NOMO-1 treated with DMSO at 0.1 percent for 48 hours (cell line): ENCODE measurements at regions not wholly inside any gene's neighbourhood (a gene's known extent, or its start where the extent isn't known, plus 50 kb on each side); places are given as distances from the start of the nearest gene placed in this dataset.
"Not testable (repeated sequence)": the region's sequence is repeated elsewhere in the genome, so short reads cannot be mapped to it uniquely, and the experiment has no call there.

Source experiments
- DNase-seq: peaks from one replicate; lab custom pipeline; 2025; ENCODE audit not compliant: unreplicated experiment; lab: John Stamatoyannopoulos, UW

GRCh38 chr13:44713788-44714469 lies 137.8 kb upstream of the TSC22D1 start:
- DNase-seq = no peak

DNA sequence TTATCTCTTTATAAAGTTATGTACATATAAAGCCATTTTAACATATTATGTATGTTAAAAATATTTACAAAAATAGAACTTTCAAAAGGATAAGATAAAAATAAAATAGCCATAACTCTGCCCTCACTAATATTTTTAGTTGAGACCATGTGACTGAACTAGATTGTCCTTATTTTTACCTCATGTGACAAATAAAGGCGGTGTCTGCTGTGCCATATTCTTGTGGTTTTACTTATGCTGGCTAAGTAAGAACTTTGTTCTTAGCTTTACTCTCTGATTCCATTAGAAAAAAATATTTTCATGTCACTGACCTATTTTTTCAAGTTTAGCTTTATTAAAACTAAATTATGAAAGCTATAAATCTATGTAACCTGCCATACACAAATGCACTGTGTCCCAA lies 135.6 kb upstream of the TSC22D1 start:
- no peak for DNase-seq

DNA sequence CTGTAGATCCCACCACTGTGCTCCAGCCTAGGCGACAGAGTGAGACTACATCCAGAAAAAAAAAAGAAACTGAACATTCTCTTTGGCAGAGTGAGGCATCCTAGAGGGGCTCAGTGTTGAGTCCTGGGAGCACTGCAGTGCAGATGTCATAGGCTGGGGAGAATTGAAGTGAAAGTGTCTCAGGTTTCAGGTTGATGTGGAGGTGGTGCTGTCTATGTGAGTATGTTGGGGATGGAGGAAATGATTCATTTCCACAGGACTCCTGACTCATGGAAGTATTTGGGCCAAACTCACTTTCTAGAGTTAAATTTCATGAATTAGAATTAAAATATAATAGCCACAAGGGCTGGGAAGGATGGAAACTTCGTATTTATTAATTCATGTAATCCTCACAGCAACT lies 134.4 kb upstream of the TSC22D1 start:
- no peak for DNase-seq

DNA sequence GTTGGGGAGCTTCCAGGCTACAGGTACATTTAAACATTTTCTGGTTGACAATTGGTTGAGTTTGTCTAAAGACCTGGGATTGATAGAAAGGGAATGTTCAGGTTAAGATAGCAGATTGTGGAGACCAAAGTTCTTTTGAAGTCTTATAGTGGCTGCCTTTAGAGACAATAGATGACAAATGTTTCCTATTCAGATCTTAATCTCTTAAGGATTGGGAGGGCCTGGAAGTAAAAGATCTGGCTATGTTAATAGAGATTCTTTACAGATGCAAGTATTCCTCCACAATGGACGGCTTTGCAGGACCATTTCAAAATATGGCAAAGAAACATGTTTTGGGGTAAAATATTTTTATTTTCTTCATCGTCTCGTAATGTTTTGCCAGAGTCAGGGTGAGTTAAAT lies 128.7 kb upstream of the TSC22D1 start:
- DNase-seq = not testable (repeated sequence)

DNA sequence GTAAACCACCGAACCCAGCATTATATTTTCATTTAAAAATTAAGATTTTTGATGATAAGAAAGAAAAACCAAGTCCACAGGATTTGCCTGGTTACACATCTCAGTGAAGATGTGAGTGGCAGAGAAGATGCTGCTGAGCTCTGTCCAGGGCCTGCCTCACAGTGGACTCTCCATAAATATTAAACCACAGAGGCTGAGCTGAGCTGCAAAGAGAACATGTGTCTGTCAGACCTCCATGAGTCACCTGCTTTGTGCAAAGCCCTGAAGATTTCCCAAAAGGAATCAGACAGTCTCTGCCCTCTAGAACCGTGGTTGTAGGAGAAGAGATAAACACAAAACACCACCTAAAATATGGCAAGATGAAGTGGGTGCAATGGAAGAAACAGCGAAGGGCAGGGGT lies 127.2 kb upstream of the TSC22D1 start:
- DNase-seq = no peak

DNA sequence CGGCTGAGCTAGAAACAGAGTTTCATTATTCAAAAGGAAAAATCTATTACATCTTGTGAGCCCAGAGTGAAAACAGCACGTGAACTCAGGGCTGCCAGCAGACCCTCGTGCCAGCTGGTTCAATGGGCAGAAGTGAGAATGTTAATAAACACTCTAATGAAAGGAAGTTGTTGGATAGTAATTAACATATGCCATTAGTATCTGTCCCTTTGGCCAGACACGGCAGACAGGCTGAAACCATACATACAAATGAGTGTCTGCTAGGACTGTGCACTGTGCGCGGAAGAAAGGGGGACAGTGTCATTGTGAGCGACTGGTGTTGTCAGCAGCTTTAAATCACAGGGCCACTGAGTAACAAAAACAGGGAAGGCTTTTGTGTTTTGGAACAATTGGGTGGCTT lies 121.9 kb upstream of the TSC22D1 start:
- no peak for DNase-seq

DNA sequence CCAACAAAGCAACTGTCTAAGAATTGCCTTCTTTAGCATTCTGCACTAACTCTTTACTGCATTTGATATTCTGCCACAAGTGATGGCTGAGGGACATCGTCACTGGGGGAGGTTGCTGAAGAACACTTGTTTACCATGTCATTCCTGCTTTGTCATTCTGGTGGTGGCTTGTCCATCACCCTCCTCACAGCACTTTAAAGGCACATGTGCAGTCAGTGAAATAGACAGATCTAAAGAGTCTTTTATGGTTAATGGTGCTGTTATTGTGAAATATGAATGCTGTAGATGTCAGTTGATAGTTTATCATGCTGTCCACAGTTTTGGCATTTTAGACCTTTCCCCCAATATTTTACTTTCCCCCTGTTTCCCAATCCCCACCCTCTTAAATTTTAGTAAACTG lies 120.9 kb upstream of the TSC22D1 start:
- no peak for DNase-seq

GRCh38 chr13:44695520-44695919 lies 119.4 kb upstream of the TSC22D1 start:
- DNase-seq = no peak

- no peak for DNase-seq
Measured at GRCh38 chr13:44694842-44695241, 118.7 kb upstream of the TSC22D1 start.

DNA sequence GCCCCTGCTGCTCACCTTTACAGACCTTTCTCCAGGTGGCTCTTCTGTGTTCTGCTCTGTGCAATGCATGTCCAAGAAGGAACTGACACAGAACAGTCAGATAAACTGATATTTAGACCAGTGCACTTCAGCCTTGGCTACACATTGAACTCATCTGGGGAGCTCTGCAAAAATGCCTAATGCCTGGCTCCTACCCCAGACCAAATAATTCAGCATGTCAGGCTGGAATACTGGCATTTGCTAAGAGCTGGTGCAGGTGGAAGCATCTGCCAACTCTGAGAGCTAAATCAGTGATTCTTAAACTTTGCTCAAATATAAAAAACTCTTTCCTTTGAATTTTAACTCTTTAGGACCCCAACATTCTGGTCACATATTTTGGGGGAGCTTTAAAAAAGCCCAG lies 118.2 kb upstream of the TSC22D1 start:
- DNase-seq = no peak

DNA sequence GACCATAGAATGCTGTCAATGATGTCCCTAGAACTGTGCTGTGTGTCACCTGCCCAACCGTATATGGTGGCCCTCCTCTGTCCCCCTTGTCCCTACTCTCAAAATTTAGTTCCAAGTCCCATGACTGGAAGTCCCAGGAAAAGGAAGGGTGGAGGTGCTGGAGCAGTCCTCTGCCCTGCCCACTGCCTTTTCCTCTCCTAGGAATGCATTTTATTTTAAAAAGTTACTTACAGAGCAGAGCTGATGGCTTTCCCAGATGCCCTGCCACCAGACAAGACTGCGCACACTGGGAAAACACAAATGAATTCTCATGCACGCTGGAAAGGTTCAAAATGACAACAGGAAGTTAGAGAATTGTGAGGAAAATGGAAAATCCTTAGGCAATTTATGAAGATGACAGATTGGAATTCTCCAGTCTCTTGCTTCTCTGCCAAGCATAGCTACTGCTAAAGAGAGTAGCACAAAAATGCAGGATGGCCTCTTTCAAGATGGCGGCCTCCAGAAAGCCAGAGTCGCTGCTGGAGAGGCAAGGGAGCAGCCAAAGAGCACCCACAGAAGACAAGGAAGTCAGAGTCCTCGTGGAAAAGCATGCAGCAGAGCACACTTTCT lies 117.1 kb upstream of the TSC22D1 start:
- DNase-seq = no peak

- DNase-seq = no peak
Measured at GRCh38 chr13:44692173-44692713, 116.1 kb upstream of the TSC22D1 start.

GRCh38 chr13:44690376-44690775 lies 114.2 kb upstream of the TSC22D1 start:
- no peak for DNase-seq

GRCh38 chr13:44688652-44689051 lies 112.5 kb upstream of the TSC22D1 start:
- DNase-seq = no peak

DNA sequence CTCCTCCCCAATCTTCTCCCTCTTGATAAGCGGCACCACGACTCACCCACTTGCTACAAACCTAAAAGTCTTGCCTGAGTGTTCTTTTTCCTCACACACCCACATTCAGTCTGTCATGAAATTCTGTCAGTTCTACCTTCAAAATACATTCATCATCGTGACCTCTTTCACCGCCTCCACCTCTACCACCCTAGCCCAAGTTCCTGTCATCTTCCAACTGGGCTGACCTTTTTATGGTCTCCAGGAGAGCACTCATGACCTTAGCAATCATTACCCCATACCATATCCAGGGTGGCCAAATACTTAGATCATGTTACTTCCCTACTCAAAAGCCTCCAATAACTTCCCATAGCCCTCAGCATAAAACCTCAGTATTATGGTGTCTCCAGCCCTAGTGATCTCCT lies 110.4 kb upstream of the TSC22D1 start:
- no peak for DNase-seq

DNA sequence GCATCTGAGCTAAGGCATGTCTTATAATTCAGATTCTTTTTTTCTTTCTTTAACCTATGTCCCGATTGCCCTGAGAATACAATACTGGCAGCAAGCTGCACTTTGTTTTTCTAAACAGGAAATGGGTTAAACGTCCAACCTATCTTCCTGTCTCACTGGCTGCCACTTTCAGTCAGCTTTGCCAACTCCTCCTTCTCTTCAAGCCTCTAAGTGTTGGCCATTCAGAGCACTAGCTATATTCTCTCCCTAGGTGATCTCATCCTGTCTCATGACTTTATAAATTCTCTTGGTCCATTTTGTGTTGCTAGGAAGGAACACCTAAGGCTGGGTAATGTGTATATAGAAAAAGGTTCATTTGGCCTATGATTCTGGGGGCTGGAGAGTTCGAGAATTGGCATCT lies 109.5 kb upstream of the TSC22D1 start:
- no peak for DNase-seq

DNA sequence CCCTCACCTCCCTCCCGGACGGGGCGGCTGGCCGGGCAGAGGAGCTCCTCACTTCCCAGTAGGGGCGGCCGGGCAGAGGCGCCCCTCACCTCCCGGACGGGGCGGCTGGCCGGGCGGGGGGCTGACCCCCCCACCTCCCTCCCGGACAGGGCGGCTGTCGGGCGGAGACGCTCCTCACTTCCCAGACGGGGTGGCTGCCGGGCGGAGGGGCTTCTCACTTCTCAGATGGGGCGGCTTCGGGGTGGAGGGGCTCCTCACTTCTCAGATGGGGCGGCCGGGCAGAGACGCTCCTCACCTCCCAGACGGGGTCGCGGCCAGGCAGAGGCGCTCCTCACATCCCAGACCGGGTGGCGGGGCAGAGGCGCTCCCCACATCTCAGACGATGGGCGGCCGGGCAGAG lies 106.3 kb upstream of the TSC22D1 start:
- DNase-seq = not testable (repeated sequence)

DNA sequence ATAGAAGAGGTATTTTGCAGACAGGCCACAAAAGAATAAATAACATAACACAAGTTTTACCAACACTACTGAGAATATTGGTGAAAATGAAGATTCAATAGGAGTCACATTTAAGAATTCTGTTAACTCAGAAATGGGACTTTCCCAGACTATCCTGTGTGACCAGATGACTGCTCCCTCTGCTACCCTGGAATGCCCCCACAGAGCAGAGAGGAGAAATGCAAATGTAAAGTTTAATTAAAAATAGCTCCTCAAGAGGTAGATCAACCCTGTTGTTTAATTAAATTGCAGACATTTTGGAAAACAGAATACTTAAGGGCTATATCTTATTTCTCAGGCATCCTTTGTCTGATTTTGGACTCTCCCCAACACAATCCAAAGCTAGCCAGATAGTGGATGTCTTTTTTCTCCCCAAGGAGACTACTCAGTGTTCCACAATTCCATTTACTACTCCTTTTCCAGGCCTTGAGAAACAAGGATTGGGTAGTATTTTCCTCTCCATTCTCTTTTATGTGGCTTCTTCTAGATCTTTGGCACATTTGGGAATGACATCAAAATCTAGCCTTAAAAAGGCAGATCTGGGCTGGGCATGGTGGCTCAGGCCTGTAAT lies 104.7 kb upstream of the TSC22D1 start:
- DNase-seq = no peak

GRCh38 chr13:44679597-44679996 lies 103.5 kb upstream of the TSC22D1 start:
- no peak for DNase-seq

- DNase-seq = no peak
Measured at GRCh38 chr13:44678197-44678596, 102.1 kb upstream of the TSC22D1 start.

GRCh38 chr13:44676534-44676933 lies 100.4 kb upstream of the TSC22D1 start:
- DNase-seq = no peak

DNA sequence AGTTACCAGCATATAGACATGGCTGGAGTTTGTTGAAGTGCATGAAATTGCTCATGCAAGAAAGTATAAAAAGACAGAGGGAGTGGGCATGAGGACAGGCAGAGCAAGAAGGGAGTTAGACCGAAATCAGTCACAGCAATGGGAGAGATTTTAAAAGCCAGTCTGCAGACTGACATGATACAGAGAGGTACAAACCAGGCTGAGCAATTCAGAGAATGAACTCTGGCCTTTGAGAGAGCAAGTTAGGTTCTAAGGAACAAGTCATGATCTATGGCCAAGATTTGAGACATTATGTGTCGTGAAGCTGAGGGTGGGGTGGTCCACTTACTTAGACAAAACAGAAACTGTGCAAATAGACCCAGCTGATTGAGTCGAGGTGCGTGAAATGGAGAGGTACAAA lies 93.4 kb upstream of the TSC22D1 start:
- DNase-seq = no peak
